ENCODE measurements at regions not wholly inside any gene's neighbourhood (a gene's known extent, or its start where the extent isn't known, plus 50 kb on each side); places are given as distances from the start of the nearest gene placed in this dataset.

GRCh38 chr13:34772206-34772605 lies 169.9 kb upstream of the NBEA start (continued):
- TF ChIP-seq REST (IDR thresholded peaks at IDR 0.05; ENCODE audit: low read depth) (no peak), SRF (IDR thresholded peaks at IDR 0.05; ENCODE audit: low read depth) (no peak), ELF1 (IDR thresholded peaks at IDR 0.05; ENCODE audit: borderline replicate concordance, low read depth) (no peak), EZH2phosphoT487 (IDR thresholded peaks at IDR 0.05; ENCODE audit: borderline replicate concordance) (no peak), FOSL1 (IDR thresholded peaks at IDR 0.05; ENCODE audit: low read depth) (no peak)

- H3K27me3 ChIP-seq (ENCODE audit: insufficient read depth, low read length), result no peaks in the 10 kb centered on the region
- POLR2A ChIA-PET, result no interaction called here
- RAD21 ChIA-PET (ENCODE audit: low non-redundant PET in 1 of 2, low total read pairs in 2 of 2, uncharacterized antibody in 2 of 2, unreplicated experiment in 2 of 2), result no interaction called here
- no peaks in the 10 kb centered on the region for H4K20me1 ChIP-seq (ENCODE audit: insufficient read depth)
- H3K4me2 ChIP-seq (ENCODE audit: low read length), result no peak overlapping the region
- H3K79me2 ChIP-seq (ENCODE audit: insufficient read depth, low read length), result no peaks in the 10 kb centered on the region
- BruUV-seq (replicated peaks), result no TSS peak
- CTCF ChIA-PET, result no interaction called here
- no peak overlapping the region for H2AFZ ChIP-seq (ENCODE audit: low read depth, low read length, poor library complexity, severe bottlenecking)
- H3K36me3 ChIP-seq (ENCODE audit: control insufficient read depth in 1 of 2, insufficient read depth in 2 of 2, low read length in 2 of 2), result no peaks in the 10 kb centered on the region
- no peak overlapping the region for H3K4me3 ChIP-seq (replicated peaks in 1 of 2; ENCODE audit: low read depth in 1 of 2, low read length in 2 of 2)
- H3K4me1 ChIP-seq (ENCODE audit: control insufficient read depth in 1 of 2, insufficient read depth in 2 of 2, low read length in 2 of 2), result no peaks in the 10 kb centered on the region
- no peak overlapping the region for H3K27ac ChIP-seq (ENCODE audit: low read depth, low read length)
- ATAC-seq (no peak), DNase-seq (ENCODE audit: low read depth, low spot score) (no peak)
- intact Hi-C loops (cut with micrococcal nuclease), result no loop called here
- no peaks in the 10 kb centered on the region for H3K9me3 ChIP-seq (ENCODE audit: control insufficient read depth in 1 of 2, insufficient read depth in 1 of 2, low read depth in 1 of 2, low read length in 2 of 2)
- no peaks in the 10 kb centered on the region for H3K9me2 ChIP-seq (ENCODE audit: insufficient read depth)
- H3K9ac ChIP-seq (ENCODE audit: low read length), result no peak overlapping the region
- TF ChIP-seq ZBTB33 (IDR thresholded peaks at IDR 0.05; ENCODE audit: extremely low read depth, insufficient replicate concordance, low read length), result no peak
- no peak for TF ChIP-seq POLR2AphosphoS5 (IDR thresholded peaks at IDR 0.05; ENCODE audit: low read depth, low read length)
- TF ChIP-seq SRF (IDR thresholded peaks at IDR 0.05; ENCODE audit: low read depth), result no peak
- no peak for TF ChIP-seq YY1 (IDR thresholded peaks at IDR 0.05; ENCODE audit: extremely low read depth, insufficient replicate concordance, low read depth, low read length)
- no peak for TF ChIP-seq EGR1 (IDR thresholded peaks at IDR 0.05; ENCODE audit: low read depth)
- TF ChIP-seq CTCF (IDR thresholded peaks at IDR 0.05 in 2 of 3, conservative IDR thresholded peaks at IDR 0.05 in 1 of 3; ENCODE audit: borderline replicate concordance in 1 of 3, insufficient read depth in 1 of 3, low read depth in 2 of 3, low read length in 2 of 3), result no peak
- TF ChIP-seq RAD21 (IDR thresholded peaks at IDR 0.05; ENCODE audit: low read depth), result no peak
- TF ChIP-seq FOSL1 (IDR thresholded peaks at IDR 0.05; ENCODE audit: low read depth), result no peak
- TF ChIP-seq TCF7L2 (IDR thresholded peaks at IDR 0.05; ENCODE audit: borderline replicate concordance, extremely low read depth, insufficient read depth, insufficient read length), result no peak
- TF ChIP-seq CEBPB (IDR thresholded peaks at IDR 0.05; ENCODE audit: low read depth), result no peak
- no peak for TF ChIP-seq EZH2 (IDR thresholded peaks at IDR 0.05)
- TF ChIP-seq ELF1 (IDR thresholded peaks at IDR 0.05; ENCODE audit: borderline replicate concordance, low read depth), result no peak
- TF ChIP-seq ATF3 (IDR thresholded peaks at IDR 0.05), result no peak
- TF ChIP-seq ZNF274 (IDR thresholded peaks at IDR 0.05; ENCODE audit: low read depth, low read length), result no peak
- no peak for TF ChIP-seq ZFX (IDR thresholded peaks at IDR 0.05)
Observed at GRCh38 chr13:34772881-34773280, 169.2 kb upstream of the NBEA start.
